GM10248 (cell line): ENCODE measurements at regions not wholly inside any gene's neighbourhood (a gene's known extent, or its start where the extent isn't known, plus 50 kb on each side); places are given as distances from the start of the nearest gene placed in this dataset.

Experiments used
- CTCF ChIA-PET: fragments of 300-600 bp; sonication (Branson Sonifier 250); formaldehyde crosslinking; extraction: SDS; loops from one replicate; lab custom pipeline; 2021; ENCODE audit warnings: antibody characterized with exemption; lab: Yijun Ruan, JAX
- POLR2A ChIA-PET: fragments of 350-650 bp; sonication (Branson Sonifier 250); formaldehyde crosslinking; extraction: SDS; loops from one replicate; lab custom pipeline; 2020; ENCODE audit warnings: antibody characterized with exemption; lab: Yijun Ruan, JAX
- DNase-seq: peaks from one replicate; pipeline ENCODE4 v3.0.0; 2012; ENCODE audit errors: extremely low spot score
- CTCF ChIP-seq: IDR thresholded peaks from 2 replicates; pipeline ENCODE4 v1.5.1; 2012; ENCODE audit warnings: mild to moderate bottlenecking, low read depth; ENCODE audit errors: extremely low read depth, missing control alignments, control extremely low read depth

- no peak for TF ChIP-seq CTCF
- CTCF ChIA-PET, result interaction anchor here (0.5 kb wide), 1 partner anchor 114 kb away, joined by 3 read pairs; no protein-coding TSS in a partner anchor
- DNase-seq, result no peak
- POLR2A ChIA-PET, result no interaction called here
Measured at GRCh38 chr13:40215311-40215710, 451.1 kb downstream of the FOXO1 start.

GRCh38 chr13:40215747-40216146 is 450.7 kb downstream of the FOXO1 start:
- ChIA-PET CTCF (interaction anchor here (0.5 to 2.3 kb wide), 2 partner anchors 9 to 114 kb away, joined by 3 to 7 read pairs; no protein-coding TSS in a partner anchor), POLR2A (no interaction called here)
- TF ChIP-seq CTCF, result no peak
- no peak for DNase-seq

GRCh38 chr13:40217675-40218074 is 448.8 kb downstream of the FOXO1 start:
- ChIA-PET CTCF (interaction anchor here (2.3 kb wide), 1 partner anchor 11 kb away, joined by 7 read pairs; no protein-coding TSS in a partner anchor), POLR2A (no interaction called here)
- TF ChIP-seq CTCF, result no peak
- no peak for DNase-seq

GRCh38 chr13:40220299-40220935 is 446.0 kb downstream of the FOXO1 start:
- TF ChIP-seq CTCF, result no peak
- ChIA-PET CTCF (interaction anchor here (1.0 to 1.1 kb wide), 2 partner anchors 8 to 12 kb away, joined by 3 read pairs; no protein-coding TSS in a partner anchor), POLR2A (no interaction called here)
- no peak for DNase-seq

GRCh38 chr13:40221131-40221459 is 445.3 kb downstream of the FOXO1 start:
- ChIA-PET CTCF (no interaction called here), POLR2A (no interaction called here)
- no peak for DNase-seq
- TF ChIP-seq CTCF, result no peak

- no peak for DNase-seq
- no peak for TF ChIP-seq CTCF
- POLR2A ChIA-PET, result no interaction called here
- CTCF ChIA-PET, result interaction anchor here (1.0 to 1.1 kb wide), 2 partner anchors 26 to 335 kb away, joined by 3 read pairs; no protein-coding TSS in a partner anchor
Measured at GRCh38 chr13:40221460-40222201, 444.8 kb downstream of the FOXO1 start.
